BE2C (cell line): ENCODE measurements at regions not wholly inside any gene's neighbourhood (a gene's known extent, or its start where the extent isn't known, plus 50 kb on each side); places are given as distances from the start of the nearest gene placed in this dataset.
A peak's percentile ranks its signal among the peaks of the same experiment; 100 is the strongest.

Experiments used
- DNase-seq: peaks from one replicate; pipeline ENCODE4 v3.0.0-alpha.2; 2020
- H3K27me3 ChIP-seq: fragments of 250-450 bp; sonication (Bioruptor Pico); 2 replicates; pipeline ENCODE4 v1.5.1; 2020; ENCODE audit warnings: mild to moderate bottlenecking
- H3K36me3 ChIP-seq: fragments of 250-450 bp; sonication (Bioruptor Pico); 2 replicates; pipeline ENCODE4 v1.5.1; 2020; ENCODE audit warnings: mild to moderate bottlenecking
- H3K4me1 ChIP-seq: fragments of 250-450 bp; sonication (Bioruptor Pico); 2 replicates; pipeline ENCODE4 v1.5.1; 2020
- H3K4me3 ChIP-seq: 2 replicates; pipeline ENCODE4 v1.5.1; 2011; ENCODE audit warnings: low read depth, low read length
- H3K9me3 ChIP-seq: fragments of 250-450 bp; sonication (Bioruptor Pico); 2 replicates; pipeline ENCODE4 v1.5.1; 2020
- TF ChIP-seq, protein P1 (sequence below): IDR thresholded peaks from 2 replicates; pipeline ENCODE4 v1.5.1; 2012; ENCODE audit warnings: mild to moderate bottlenecking, low read depth, low read length

GRCh38 chr16:86090461-86091170, 191.7 kb downstream of the IRF8 start:
- no peaks in the 10 kb centered on the region for H3K36me3 ChIP-seq
- no peak overlapping the region for H3K4me3 ChIP-seq
- no peak for DNase-seq
- TF ChIP-seq, protein P1, sequence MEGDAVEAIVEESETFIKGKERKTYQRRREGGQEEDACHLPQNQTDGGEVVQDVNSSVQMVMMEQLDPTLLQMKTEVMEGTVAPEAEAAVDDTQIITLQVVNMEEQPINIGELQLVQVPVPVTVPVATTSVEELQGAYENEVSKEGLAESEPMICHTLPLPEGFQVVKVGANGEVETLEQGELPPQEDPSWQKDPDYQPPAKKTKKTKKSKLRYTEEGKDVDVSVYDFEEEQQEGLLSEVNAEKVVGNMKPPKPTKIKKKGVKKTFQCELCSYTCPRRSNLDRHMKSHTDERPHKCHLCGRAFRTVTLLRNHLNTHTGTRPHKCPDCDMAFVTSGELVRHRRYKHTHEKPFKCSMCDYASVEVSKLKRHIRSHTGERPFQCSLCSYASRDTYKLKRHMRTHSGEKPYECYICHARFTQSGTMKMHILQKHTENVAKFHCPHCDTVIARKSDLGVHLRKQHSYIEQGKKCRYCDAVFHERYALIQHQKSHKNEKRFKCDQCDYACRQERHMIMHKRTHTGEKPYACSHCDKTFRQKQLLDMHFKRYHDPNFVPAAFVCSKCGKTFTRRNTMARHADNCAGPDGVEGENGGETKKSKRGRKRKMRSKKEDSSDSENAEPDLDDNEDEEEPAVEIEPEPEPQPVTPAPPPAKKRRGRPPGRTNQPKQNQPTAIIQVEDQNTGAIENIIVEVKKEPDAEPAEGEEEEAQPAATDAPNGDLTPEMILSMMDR, result no peak
- H3K27me3 ChIP-seq, result no peaks in the 10 kb centered on the region
- H3K9me3 ChIP-seq, result no peaks in the 10 kb centered on the region; the same call in 1 of the 2 replicates
- no peaks in the 10 kb centered on the region for H3K4me1 ChIP-seq

DNA sequence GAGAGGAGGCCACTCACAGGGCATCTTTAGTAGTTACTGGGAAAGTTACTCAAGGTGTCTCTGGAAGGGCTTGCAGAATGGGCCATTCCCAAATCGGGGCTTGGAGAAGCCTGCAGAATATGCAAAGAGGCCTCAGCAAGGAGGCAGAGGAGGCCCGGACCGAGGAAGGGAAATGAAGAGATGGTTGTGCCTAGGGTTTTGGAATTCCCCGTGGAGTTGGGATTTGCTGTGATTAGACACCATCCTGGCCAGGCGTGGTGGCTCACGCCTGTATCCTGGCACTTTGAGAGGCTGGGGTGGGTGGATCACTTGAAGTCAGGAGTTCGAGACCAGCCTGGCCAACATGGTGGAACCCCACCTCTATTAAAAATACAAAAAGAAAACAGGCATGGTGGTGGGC, 193.0 kb downstream of the IRF8 start:
- TF ChIP-seq, protein P1, result no peak
- no peak for DNase-seq
- Histone ChIP-seq H3K36me3 (no peaks in the 10 kb centered on the region), H3K4me1 (no peaks in the 10 kb centered on the region), H3K27me3 (no peaks in the 10 kb centered on the region), H3K4me3 (no peak overlapping the region), H3K9me3 (no peaks in the 10 kb centered on the region)

GRCh38 chr16:86092586-86093480, 193.9 kb downstream of the IRF8 start:
- Histone ChIP-seq H3K36me3 (no peaks in the 10 kb centered on the region), H3K9me3 (no peaks in the 10 kb centered on the region), H3K4me3 (no peak overlapping the region), H3K27me3 (no peaks in the 10 kb centered on the region), H3K4me1 (no peaks in the 10 kb centered on the region)
- DNase-seq, result no peak
- TF ChIP-seq, protein P1, result no peak

DNA sequence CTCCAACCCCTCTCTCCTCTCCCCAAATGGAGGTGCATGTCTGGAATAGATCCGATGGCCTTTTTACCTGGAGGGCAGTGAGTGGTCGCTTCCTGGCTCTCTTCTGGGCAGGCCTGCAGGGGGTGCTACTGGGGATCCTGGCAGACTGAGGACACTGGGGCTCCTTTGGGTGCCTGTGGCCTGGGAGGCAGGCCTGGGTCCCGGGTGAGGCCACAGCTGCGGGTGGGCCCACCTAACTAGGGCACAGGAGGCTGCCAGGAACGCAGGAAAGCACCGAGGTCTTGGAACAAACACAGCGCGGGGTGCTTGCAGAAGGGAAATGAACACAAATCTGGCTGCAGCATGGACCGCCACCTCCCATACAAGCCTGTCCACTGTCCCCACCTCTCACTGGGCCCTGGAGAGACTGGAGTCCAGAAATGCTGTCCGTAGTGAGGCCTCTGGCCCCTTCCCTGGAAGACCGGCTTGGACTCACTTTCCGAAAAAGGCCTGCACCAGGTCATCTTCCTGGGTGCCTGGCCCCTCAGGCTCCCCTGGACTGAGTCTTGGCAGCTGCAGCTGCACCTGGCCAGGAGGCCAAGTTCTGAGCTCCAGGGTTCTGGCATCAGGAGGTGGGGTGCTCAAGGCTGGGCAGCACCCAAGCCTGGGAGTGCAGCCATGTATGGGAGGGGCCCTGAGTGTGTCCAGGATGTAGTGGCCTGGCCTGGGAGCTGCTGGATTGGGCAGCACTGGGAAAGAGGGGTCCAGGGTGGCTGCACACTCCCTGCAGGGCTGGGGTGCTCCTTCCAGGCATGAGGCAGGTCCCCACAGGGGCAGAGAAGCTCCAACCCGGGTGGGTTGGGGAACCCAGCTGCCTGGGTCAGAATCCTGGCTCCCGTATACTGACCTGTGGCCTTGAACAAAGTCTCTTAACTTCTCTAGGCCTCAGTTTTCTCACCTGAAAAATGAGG, 195.1 kb downstream of the IRF8 start:
- Histone ChIP-seq H3K4me1 (no peaks in the 10 kb centered on the region), H3K4me3 (no peak overlapping the region), H3K36me3 (no peaks in the 10 kb centered on the region), H3K9me3 (no peaks in the 10 kb centered on the region), H3K27me3 (no peaks in the 10 kb centered on the region)
- TF ChIP-seq, protein P1, result peak; percentile 36
- DNase-seq, result no peak

- peaks cover 3% of the 10 kb centered on the region; the same call in 1 of the 2 replicates for H3K4me1 ChIP-seq
- no peaks in the 10 kb centered on the region for H3K27me3 ChIP-seq
- no peak overlapping the region for H3K4me3 ChIP-seq
- no peak for DNase-seq
- H3K9me3 ChIP-seq, result no peaks in the 10 kb centered on the region
- TF ChIP-seq, protein P1, result no peak
- H3K36me3 ChIP-seq, result no peaks in the 10 kb centered on the region
Observed at GRCh38 chr16:86095131-86095752, 196.3 kb downstream of the IRF8 start.
